Mesenchymal stem cell (in vitro differentiated cells and primary cell): ENCODE measurements at regions not wholly inside any gene's neighbourhood (a gene's known extent, or its start where the extent isn't known, plus 50 kb on each side); places are given as distances from the start of the nearest gene placed in this dataset.

ENCODE experiments used
- DNase-seq: peaks from one replicate; pipeline ENCODE4 v3.0.0-alpha.2; 2013
- H2AFZ ChIP-seq: one replicate; pipeline ENCODE4 v1.6.1; 2013; ENCODE audit warnings: low read depth, mild to moderate bottlenecking, control low read depth, inconsistent platforms, low read length, moderate library complexity
- H2AK5ac ChIP-seq: 2 replicates; pipeline ENCODE4 v1.6.1; 2013; ENCODE audit warnings: low read length, moderate library complexity, mild to moderate bottlenecking, inconsistent platforms; ENCODE audit not compliant: severe bottlenecking
- H2BK120ac ChIP-seq: one replicate; pipeline ENCODE4 v1.6.1; 2013; ENCODE audit warnings: low read depth, mild to moderate bottlenecking, inconsistent platforms, low read length, moderate library complexity
- H2BK12ac ChIP-seq, 2 experiments: one replicate each; pipeline ENCODE4 v1.6.1; 2013; ENCODE audit warnings: inconsistent platforms in 2 of 2, low read length in 2 of 2, mild to moderate bottlenecking in 2 of 2, moderate library complexity in 2 of 2, control low read depth in 1 of 2
- H2BK15ac ChIP-seq: one replicate; pipeline ENCODE4 v1.6.1; 2013; ENCODE audit warnings: mild to moderate bottlenecking, low read depth, inconsistent platforms; ENCODE audit not compliant: poor library complexity, severe bottlenecking
- H2BK5ac ChIP-seq: 2 replicates; pipeline ENCODE4 v1.6.1; 2013; ENCODE audit warnings: low read depth, mild to moderate bottlenecking, low read length, control low read depth, inconsistent platforms; ENCODE audit not compliant: poor library complexity, severe bottlenecking
- H3K14ac ChIP-seq, 2 experiments: one replicate each; pipeline ENCODE4 v1.6.1; 2013; ENCODE audit warnings: inconsistent platforms in 2 of 2, low read length in 2 of 2, control low read depth in 1 of 2, mild to moderate bottlenecking in 1 of 2, moderate library complexity in 1 of 2
- H3K18ac ChIP-seq, 2 experiments: one replicate each; pipeline ENCODE4 v1.6.1; 2013; ENCODE audit warnings: inconsistent platforms in 2 of 2, low read length in 2 of 2, control low read depth in 1 of 2, low read depth in 1 of 2, mild to moderate bottlenecking in 1 of 2
- H3K23ac ChIP-seq, 2 experiments: one replicate each; pipeline ENCODE4 v1.6.1; 2013; ENCODE audit warnings: inconsistent platforms in 2 of 2, low read length in 2 of 2, mild to moderate bottlenecking in 2 of 2, moderate library complexity in 2 of 2, control low read depth in 1 of 2
- H3K27ac ChIP-seq: 2 replicates; pipeline ENCODE4 v1.5.1; 2013; ENCODE audit warnings: mild to moderate bottlenecking, moderate library complexity, low read length, control low read depth, inconsistent platforms; ENCODE audit not compliant: poor library complexity, severe bottlenecking
- H3K27me3 ChIP-seq, 2 experiments: 2 replicates each; pipeline versions ENCODE4 v1.6.1 to v1.7.0; 2013; ENCODE audit warnings: low read length in 2 of 2, mild to moderate bottlenecking in 2 of 2, moderate library complexity in 2 of 2, control low read depth in 1 of 2, inconsistent platforms in 1 of 2; ENCODE audit not compliant: control insufficient read depth in 1 of 2, insufficient read depth in 1 of 2
- H3K36me3 ChIP-seq, 2 experiments: 2 replicates each; pipeline versions ENCODE4 v1.6.1 to v1.7.0; 2013; ENCODE audit warnings: low read length in 2 of 2, control low read depth in 1 of 2, inconsistent platforms in 1 of 2, low read depth in 1 of 2, mild to moderate bottlenecking in 1 of 2; ENCODE audit not compliant: insufficient read depth in 2 of 2, control insufficient read depth in 1 of 2
- H3K4ac ChIP-seq, 2 experiments: one replicate each; pipeline ENCODE4 v1.6.1; 2013; ENCODE audit warnings: inconsistent platforms in 2 of 2, low read length in 2 of 2, mild to moderate bottlenecking in 2 of 2, moderate library complexity in 2 of 2, control low read depth in 1 of 2, low read depth in 1 of 2
- H3K4me1 ChIP-seq: 2 replicates; pipeline ENCODE4 v1.6.1; 2013; ENCODE audit warnings: low read depth, low read length, control low read depth; ENCODE audit not compliant: control insufficient read depth, insufficient read depth
- H3K4me2 ChIP-seq: 2 replicates; pipeline ENCODE4 v1.6.1; 2013; ENCODE audit warnings: low read length, mild to moderate bottlenecking, inconsistent platforms; ENCODE audit not compliant: poor library complexity, severe bottlenecking
- H3K4me3 ChIP-seq, 2 experiments: 2 replicates each; pipeline versions ENCODE4 v1.5.1 to v1.7.0; 2013; ENCODE audit warnings: low read length in 2 of 2, mild to moderate bottlenecking in 2 of 2, control low read depth in 1 of 2, low read depth in 1 of 2; ENCODE audit not compliant: insufficient read depth in 1 of 2
- H3K79me1 ChIP-seq: replicated peaks from 2 replicates; pipeline ENCODE4 v1.6.1; 2013; ENCODE audit warnings: mild to moderate bottlenecking, control low read depth, low read length, inconsistent platforms; ENCODE audit not compliant: poor library complexity, severe bottlenecking
- H3K9ac ChIP-seq: 2 replicates; pipeline ENCODE4 v1.7.0; 2013; ENCODE audit warnings: mild to moderate bottlenecking, low read length, moderate library complexity
- H3K9me3 ChIP-seq: 2 replicates; pipeline ENCODE4 v1.7.0; 2013; ENCODE audit warnings: mild to moderate bottlenecking, low read length; ENCODE audit not compliant: control insufficient read depth
- H4K8ac ChIP-seq: one replicate; pipeline ENCODE4 v1.6.1; 2013; ENCODE audit warnings: inconsistent platforms, mild to moderate bottlenecking, low read length, moderate library complexity
- H4K91ac ChIP-seq: one replicate; pipeline ENCODE4 v1.6.1; 2013; ENCODE audit warnings: mild to moderate bottlenecking, low read length, inconsistent platforms
- WGBS: methylation state at CpG from one replicate; pipeline ENCODE4 v1.1.7; 2013; ENCODE audit warnings: mixed read lengths; 5-methylcytosine and 5-hydroxymethylcytosine counted together

DNA sequence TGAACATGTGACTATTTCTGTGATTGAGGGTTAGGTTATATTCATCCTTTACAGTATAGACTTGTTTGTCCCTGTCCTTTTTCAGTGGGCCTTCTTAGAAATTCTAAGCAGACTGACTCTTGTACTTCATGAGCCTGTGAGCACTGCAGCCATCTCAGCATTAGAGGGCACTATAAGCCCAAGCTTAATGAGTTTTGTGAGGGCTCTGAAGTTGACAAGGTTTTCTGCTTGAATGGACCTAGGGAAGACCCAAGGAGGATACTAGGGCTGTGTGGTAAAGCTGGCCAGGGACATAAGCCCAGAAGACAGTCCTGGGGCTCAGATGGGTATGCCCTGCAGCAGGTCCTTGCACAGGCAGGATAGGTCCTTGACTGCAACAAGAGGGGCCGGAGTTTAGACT, 126.5 kb downstream of the MRPS30 start:
- Histone ChIP-seq H3K27ac (no peak overlapping the region), H3K14ac (no peak overlapping the region), H2AK5ac (no peak overlapping the region), H3K4me1 (no peaks in the 10 kb centered on the region), H3K27me3 (no peaks in the 10 kb centered on the region), H2BK5ac (no peak overlapping the region), H3K79me1 (no peaks in the 10 kb centered on the region), H3K18ac (no peak overlapping the region), H3K9me3 (peaks cover 4% of the 10 kb centered on the region), H3K4me2 (no peak overlapping the region), H2BK15ac (no peak overlapping the region), H2BK120ac (no peak overlapping the region), H4K8ac (no peak overlapping the region), H4K91ac (no peak overlapping the region), H3K9ac (no peak overlapping the region), H3K36me3 (no peaks in the 10 kb centered on the region), H3K4me3 (no peak overlapping the region), H2BK12ac (no peak overlapping the region), H3K4ac (no peak overlapping the region), H3K23ac (no peak overlapping the region), H2AFZ (no peak overlapping the region)
- 92% methylated on average over 1 of the region's 1 CpG for WGBS
- DNase-seq = peak; percentile 35

- Histone ChIP-seq H2BK15ac (no peak overlapping the region), H3K9me3 (peaks cover 4% of the 10 kb centered on the region), H3K4ac (no peak overlapping the region), H2AFZ (no peak overlapping the region), H3K18ac (no peak overlapping the region), H3K4me3 (no peak overlapping the region), H2BK120ac (no peak overlapping the region), H4K8ac (no peak overlapping the region), H3K23ac (no peak overlapping the region), H2BK12ac (no peak overlapping the region), H3K36me3 (no peaks in the 10 kb centered on the region), H2AK5ac (no peak overlapping the region), H3K14ac (no peak overlapping the region), H2BK5ac (no peak overlapping the region), H3K4me1 (no peaks in the 10 kb centered on the region), H3K27ac (no peak overlapping the region), H3K27me3 (no peaks in the 10 kb centered on the region), H4K91ac (no peak overlapping the region), H3K9ac (no peak overlapping the region), H3K79me1 (no peaks in the 10 kb centered on the region), H3K4me2 (no peak overlapping the region)
- WGBS = 81% methylated on average over 2 of the region's 2 CpGs
- DNase-seq = no peak
Measured at GRCh38 chr5:44935871-44936270, 127.1 kb downstream of the MRPS30 start.

DNA sequence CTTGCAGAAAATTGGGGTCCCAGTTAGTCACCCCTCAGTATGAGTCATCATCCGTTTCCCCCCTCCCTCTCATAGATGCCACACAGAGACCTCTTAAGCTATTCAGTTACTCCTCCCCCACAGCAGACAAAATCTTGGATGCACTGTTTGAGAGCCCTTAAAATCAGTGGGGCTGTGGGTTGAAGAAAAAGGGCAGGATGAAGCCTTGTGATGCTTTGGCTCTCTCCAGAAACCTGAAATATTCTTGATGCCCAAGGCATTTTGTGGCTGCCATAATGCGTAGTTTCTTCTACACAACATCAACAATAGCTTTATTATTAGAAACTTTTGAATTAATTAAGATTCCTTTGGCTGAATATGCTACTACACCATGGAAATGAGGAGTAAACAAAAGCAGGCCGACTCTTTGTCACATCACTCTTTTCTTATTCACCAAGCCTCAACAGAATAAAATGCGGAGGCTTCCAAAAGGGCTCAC, 133.8 kb downstream of the MRPS30 start:
- no peak overlapping the region for H3K14ac ChIP-seq
- no peak for DNase-seq

DNA sequence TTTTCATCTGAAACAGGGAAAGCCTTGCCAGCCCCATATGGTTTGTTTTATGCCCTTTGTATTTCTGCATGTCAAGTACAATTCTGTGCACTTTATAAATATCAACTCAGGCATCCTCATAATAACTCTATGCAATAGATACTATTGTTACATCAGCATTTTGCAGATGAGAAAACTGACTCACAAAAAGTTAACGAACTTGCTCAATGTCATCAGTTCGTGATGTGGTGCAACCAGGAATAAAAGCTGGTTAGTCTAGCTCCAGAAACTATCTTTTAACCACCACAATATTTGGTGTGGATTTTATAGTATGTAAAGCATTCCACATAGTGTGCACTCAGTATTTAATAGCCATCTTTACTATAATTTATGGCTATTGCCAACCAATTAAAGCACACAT, 134.9 kb downstream of the MRPS30 start:
- Histone ChIP-seq H3K27me3 (no peaks in the 10 kb centered on the region), H2AFZ (no peak overlapping the region), H3K4me2 (no peak overlapping the region), H3K27ac (no peak overlapping the region), H3K4me1 (no peaks in the 10 kb centered on the region), H3K4me3 (no peak overlapping the region), H3K9me3 (no peaks in the 10 kb centered on the region), H3K14ac (no peak overlapping the region), H3K4ac (no peak overlapping the region), H3K18ac (no peak overlapping the region), H2BK120ac (no peak overlapping the region), H3K36me3 (no peaks in the 10 kb centered on the region), H4K8ac (no peak overlapping the region), H2BK15ac (no peak overlapping the region), H3K79me1 (no peaks in the 10 kb centered on the region), H2BK5ac (no peak overlapping the region), H2AK5ac (no peak overlapping the region), H2BK12ac (no peak overlapping the region), H3K23ac (no peak overlapping the region), H3K9ac (no peak overlapping the region), H4K91ac (no peak overlapping the region)
- 93% methylated on average over 2 of the region's 2 CpGs for WGBS
- DNase-seq = peak; percentile 43

More for the DNA sequence above, 133.8 kb downstream of the MRPS30 start:
- Histone ChIP-seq H3K4ac (no peak overlapping the region), H3K36me3 (no peaks in the 10 kb centered on the region), H3K27ac (no peak overlapping the region), H3K4me3 (no peak overlapping the region), H3K23ac (no peak overlapping the region), H3K9me3 (no peaks in the 10 kb centered on the region), H4K8ac (peak overlapping the region; percentile 23), H3K9ac (no peak overlapping the region), H3K4me2 (no peak overlapping the region), H3K4me1 (no peaks in the 10 kb centered on the region), H4K91ac (no peak overlapping the region), H2AK5ac (no peak overlapping the region), H2BK120ac (peak overlapping the region; percentile 49), H2BK12ac (no peak overlapping the region), H2AFZ (no peak overlapping the region), H2BK5ac (no peak overlapping the region), H3K18ac (no peak overlapping the region), H3K79me1 (no peaks in the 10 kb centered on the region), H2BK15ac (no peak overlapping the region), H3K27me3 (no peaks in the 10 kb centered on the region)
- 57% methylated on average over 3 of the region's 4 CpGs for WGBS
